Brain pericyte (primary cell): ENCODE measurements at regions not wholly inside any gene's neighbourhood (a gene's known extent, or its start where the extent isn't known, plus 50 kb on each side); places are given as distances from the start of the nearest gene placed in this dataset.

Source experiments
- DNase-seq: peaks from one replicate; pipeline ENCODE4 v3.0.0-alpha.2; 2012; ENCODE audit warnings: low read depth, low spot score

GRCh38 chr3:83738202-83738601 lies 1220.6 kb upstream of the CADM2 start:
- no peak for DNase-seq

- no peak for DNase-seq
Measured at GRCh38 chr3:83740504-83740903, 1218.3 kb upstream of the CADM2 start.

GRCh38 chr3:83765956-83766355 lies 1192.8 kb upstream of the CADM2 start:
- no peak for DNase-seq

GRCh38 chr3:83769791-83770663 lies 1188.8 kb upstream of the CADM2 start:
- no peak for DNase-seq

- DNase-seq, result no peak
Measured at GRCh38 chr3:83770664-83771402, 1188.0 kb upstream of the CADM2 start.

GRCh38 chr3:83802801-83803200 lies 1156.0 kb upstream of the CADM2 start:
- no peak for DNase-seq

GRCh38 chr3:83807511-83807910 lies 1151.3 kb upstream of the CADM2 start:
- DNase-seq, result no peak

GRCh38 chr3:83813176-83813575 lies 1145.6 kb upstream of the CADM2 start:
- DNase-seq, result no peak

GRCh38 chr3:83816653-83817052 lies 1142.1 kb upstream of the CADM2 start:
- DNase-seq, result no peak

- DNase-seq, result no peak
Measured at GRCh38 chr3:83821506-83821905, 1137.3 kb upstream of the CADM2 start.

GRCh38 chr3:83823095-83823494 lies 1135.7 kb upstream of the CADM2 start:
- DNase-seq, result no peak

- DNase-seq, result no peak
Measured at GRCh38 chr3:83835040-83835439, 1123.7 kb upstream of the CADM2 start.

- DNase-seq, result no peak
Measured at GRCh38 chr3:83842511-83842910, 1116.3 kb upstream of the CADM2 start.

- DNase-seq, result no peak
Measured at GRCh38 chr3:83843716-83844115, 1115.1 kb upstream of the CADM2 start.

GRCh38 chr3:83849106-83849730 lies 1109.6 kb upstream of the CADM2 start:
- DNase-seq, result no peak

- DNase-seq, result no peak
Measured at GRCh38 chr3:83863380-83863779, 1095.4 kb upstream of the CADM2 start.

- no peak for DNase-seq
Measured at GRCh38 chr3:83868909-83869567, 1089.8 kb upstream of the CADM2 start.

GRCh38 chr3:83873550-83873949 lies 1085.2 kb upstream of the CADM2 start:
- DNase-seq, result no peak

GRCh38 chr3:83877910-83878309 lies 1080.9 kb upstream of the CADM2 start:
- DNase-seq, result no peak

GRCh38 chr3:83882701-83883100 lies 1076.1 kb upstream of the CADM2 start:
- DNase-seq, result no peak

- no peak for DNase-seq
Measured at GRCh38 chr3:83890039-83890762, 1068.6 kb upstream of the CADM2 start.
